K562 (cell line): ENCODE measurements at regions not wholly inside any gene's neighbourhood (a gene's known extent, or its start where the extent isn't known, plus 50 kb on each side); places are given as distances from the start of the nearest gene placed in this dataset.

Experiments
- BHLHE40 ChIP-seq: IDR thresholded peaks from 2 replicates; pipeline ENCODE4 v1.6.1; 2011; ENCODE audit warnings: low read length, improper control_type of control experiment
- BMI1 ChIP-seq: fragments of 150-350 bp; IDR thresholded peaks from 2 replicates; pipeline ENCODE4 v1.6.1; 2014; ENCODE audit warnings: low read length
- HNRNPK ChIP-seq: fragments of 200-400 bp; formaldehyde crosslinking; IDR thresholded peaks from one replicate; pipeline ENCODE4 v1.6.1; 2018; ENCODE audit warnings: mild to moderate bottlenecking, low read depth, low read length; ENCODE audit not compliant: poor library complexity, severe bottlenecking
- SMC3 ChIP-seq: conservative IDR thresholded peaks from 2 replicates; pipeline ENCODE4 v1.6.1; 2011; ENCODE audit warnings: low read depth, low read length, improper control_type of control experiment; ENCODE audit not compliant: insufficient read depth
- TCF3 ChIP-seq: sonication (generic); formaldehyde crosslinking; IDR thresholded peaks from 2 replicates; pipeline ENCODE4 v1.4.0; 2020; ENCODE audit warnings: mild to moderate bottlenecking, missing genetic modification reagents
- ZNF140 ChIP-seq: fragments of 250-450 bp; sonication (Bioruptor Pico); IDR thresholded peaks from 2 replicates; pipeline ENCODE4 v1.8.0; 2021; ENCODE audit warnings: moderate library complexity, mild to moderate bottlenecking, inconsistent platforms
- ZNF143 ChIP-seq: sonication (generic); formaldehyde crosslinking; IDR thresholded peaks from 2 replicates; pipeline ENCODE4 v1.9.0; 2022; ENCODE audit warnings: mild to moderate bottlenecking, missing genetic modification reagents
- TF ChIP-seq, protein P1 (sequence below), 3 experiments: IDR thresholded peaks in 2 of 3; conservative IDR thresholded peaks in 1 of 3; 2 replicates each; pipeline ENCODE4 v1.5.1; 2011 to 2012; ENCODE audit warnings: low read length in 3 of 3, mild to moderate bottlenecking in 3 of 3, control low read depth in 2 of 3, improper control_type of control experiment in 1 of 3, inconsistent platforms in 1 of 3, low read depth in 1 of 3, mixed read lengths in 1 of 3, moderate library complexity in 1 of 3; ENCODE audit not compliant: insufficient read depth in 2 of 3

DNA sequence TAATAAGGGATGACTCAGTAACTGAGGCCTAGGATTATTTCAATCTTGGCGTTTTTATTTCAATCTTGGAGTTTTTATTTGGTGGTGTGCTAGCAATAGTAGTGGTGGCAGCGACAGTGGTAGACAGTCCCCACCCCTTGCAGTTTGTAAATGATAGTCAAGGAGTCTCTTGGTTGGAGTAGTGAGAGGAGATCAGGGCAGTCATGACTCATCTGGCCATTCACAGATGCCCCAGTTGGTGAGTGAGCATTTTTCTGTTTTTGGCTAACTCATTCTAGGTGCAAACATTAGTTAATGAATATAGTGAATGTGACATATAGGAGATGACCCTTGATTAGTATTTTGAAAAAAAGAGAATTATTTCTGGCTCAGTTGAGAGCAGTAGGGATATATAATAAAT is 93.5 kb upstream of the ADAD1 start:
- TF ChIP-seq BMI1 (no peak), HNRNPK (no peak), ZNF143 (no peak), BHLHE40 (no peak), SMC3 (no peak), TCF3 (CRISPR knock-in tag) (no peak), ZNF140 (CRISPR knock-in tag) (no peak)
- TF ChIP-seq, protein P1, sequence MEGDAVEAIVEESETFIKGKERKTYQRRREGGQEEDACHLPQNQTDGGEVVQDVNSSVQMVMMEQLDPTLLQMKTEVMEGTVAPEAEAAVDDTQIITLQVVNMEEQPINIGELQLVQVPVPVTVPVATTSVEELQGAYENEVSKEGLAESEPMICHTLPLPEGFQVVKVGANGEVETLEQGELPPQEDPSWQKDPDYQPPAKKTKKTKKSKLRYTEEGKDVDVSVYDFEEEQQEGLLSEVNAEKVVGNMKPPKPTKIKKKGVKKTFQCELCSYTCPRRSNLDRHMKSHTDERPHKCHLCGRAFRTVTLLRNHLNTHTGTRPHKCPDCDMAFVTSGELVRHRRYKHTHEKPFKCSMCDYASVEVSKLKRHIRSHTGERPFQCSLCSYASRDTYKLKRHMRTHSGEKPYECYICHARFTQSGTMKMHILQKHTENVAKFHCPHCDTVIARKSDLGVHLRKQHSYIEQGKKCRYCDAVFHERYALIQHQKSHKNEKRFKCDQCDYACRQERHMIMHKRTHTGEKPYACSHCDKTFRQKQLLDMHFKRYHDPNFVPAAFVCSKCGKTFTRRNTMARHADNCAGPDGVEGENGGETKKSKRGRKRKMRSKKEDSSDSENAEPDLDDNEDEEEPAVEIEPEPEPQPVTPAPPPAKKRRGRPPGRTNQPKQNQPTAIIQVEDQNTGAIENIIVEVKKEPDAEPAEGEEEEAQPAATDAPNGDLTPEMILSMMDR (IDR thresholded peaks at IDR 0.05 in 2 of 3, conservative IDR thresholded peaks at IDR 0.05 in 1 of 3; ENCODE audit: insufficient read depth in 2 of 3, low read depth in 1 of 3, low read length in 3 of 3), result no peak
